B cell (primary cell): ENCODE measurements at regions not wholly inside any gene's neighbourhood (a gene's known extent, or its start where the extent isn't known, plus 50 kb on each side); places are given as distances from the start of the nearest gene placed in this dataset.

Experiments used
- ATAC-seq: fragments of 200-7000 bp; cut with Tn5 transposase; one replicate; pipeline ENCODE4 v1.10.0; 2021; ENCODE audit warnings: low read depth, mild to moderate bottlenecking, moderate number of reproducible peaks, moderate library complexity
- CTCF ChIA-PET: fragments of 350-600 bp; sonication (Branson Sonifier 250); formaldehyde crosslinking; loops from one replicate; lab custom pipeline; 2021; ENCODE audit warnings: antibody characterized with exemption, inconsistent platforms; lab: Charles Lee
- POLR2A ChIA-PET: fragments of 350-600 bp; sonication (Branson Sonifier 250); formaldehyde crosslinking; loops from one replicate; lab custom pipeline; 2021; ENCODE audit warnings: antibody characterized with exemption; lab: Charles Lee
- DNase-seq: peaks from one replicate; pipeline ENCODE4 v3.0.0; 2013
- H2AFZ ChIP-seq: 2 replicates; pipeline ENCODE4 v1.6.1; 2012; ENCODE audit warnings: mild to moderate bottlenecking, low read depth, low read length; ENCODE audit not compliant: insufficient read depth, poor library complexity, severe bottlenecking
- H3K27ac ChIP-seq, 2 donors: 1 replicate in 1 of 2; 2 replicates in 1 of 2; pipeline ENCODE4 v1.5.1; 2012 to 2013; ENCODE audit warnings: low read length in 2 of 2, mild to moderate bottlenecking in 2 of 2, moderate library complexity in 1 of 2
- H3K27me3 ChIP-seq, 4 experiments: fragments of 200-600 bp in 1 of 4; sonication (generic) in 1 of 4; replicated peaks in 1 of 4; 1 replicate in 2 of 4; 2 replicates in 2 of 4; pipeline versions ENCODE4 v1.6.1 to v1.7.0; 2013 to 2016; ENCODE audit warnings: low read length in 3 of 4, mild to moderate bottlenecking in 2 of 4, mixed read lengths in 1 of 4, moderate library complexity in 1 of 4; ENCODE audit not compliant: insufficient read depth in 4 of 4, control insufficient read depth in 3 of 4; ENCODE audit errors: control extremely low read depth in 1 of 4
- H3K36me3 ChIP-seq, 2 experiments: replicated peaks in 1 of 2; 1 replicate in 1 of 2; 2 replicates in 1 of 2; pipeline versions ENCODE4 v1.6.1 to v1.7.1; 2013; ENCODE audit warnings: low read length in 1 of 2; ENCODE audit not compliant: insufficient read depth in 2 of 2, control insufficient read depth in 1 of 2; ENCODE audit errors: control extremely low read depth in 1 of 2, extremely low read depth in 1 of 2
- H3K4me1 ChIP-seq, 2 donors: fragments of 200-600 bp in 1 of 2; sonication (generic) in 1 of 2; 1 replicate in 1 of 2; 2 replicates in 1 of 2; pipeline versions ENCODE4 v1.5.1 to v1.6.1; 2013 to 2017; ENCODE audit warnings: low read length in 2 of 2; ENCODE audit not compliant: control insufficient read depth in 2 of 2, insufficient read depth in 2 of 2
- H3K4me2 ChIP-seq: replicated peaks from 2 replicates; pipeline ENCODE3; 2012; ENCODE audit warnings: mild to moderate bottlenecking, low read depth, low read length; ENCODE audit not compliant: poor library complexity, severe bottlenecking
- H3K4me3 ChIP-seq, 5 experiments: fragments of 200-600 bp in 1 of 5; sonication (generic) in 1 of 5; 1 replicate in 3 of 5; 2 replicates in 2 of 5; pipeline versions ENCODE4 v1.5.1 to v1.7.0; 2011 to 2016; ENCODE audit warnings: low read length in 4 of 5, mild to moderate bottlenecking in 4 of 5, low read depth in 2 of 5, control low read depth in 1 of 5, moderate library complexity in 1 of 5; ENCODE audit not compliant: insufficient read depth in 1 of 5; ENCODE audit errors: control extremely low read depth in 1 of 5, extremely low read depth in 1 of 5
- H3K79me2 ChIP-seq: fragments of 200-600 bp; sonication (generic); one replicate; pipeline ENCODE4 v1.6.0; 2016; ENCODE audit warnings: low read length; ENCODE audit not compliant: control insufficient read depth, insufficient read depth
- H3K9ac ChIP-seq: fragments of 200-600 bp; sonication (generic); 2 replicates; pipeline ENCODE4 v1.6.1; 2017; ENCODE audit warnings: mild to moderate bottlenecking, low read length, moderate library complexity
- H3K9me3 ChIP-seq, 3 donors: one replicate each; pipeline versions ENCODE4 v1.6.1 to v1.7.1; 2013; ENCODE audit warnings: low read length in 2 of 3; ENCODE audit not compliant: control insufficient read depth in 2 of 3, insufficient read depth in 1 of 3; ENCODE audit errors: control extremely low read depth in 1 of 3
- H4K20me1 ChIP-seq: 2 replicates; pipeline ENCODE4 v1.6.0; 2012; ENCODE audit warnings: mild to moderate bottlenecking, low read length; ENCODE audit not compliant: insufficient read depth, control insufficient read depth, poor library complexity, severe bottlenecking
- H3K27ac Mint-ChIP-seq: one replicate; pipeline ENCODE4 v1.8.0; 2021; ENCODE audit warnings: mixed read lengths
- H3K27me3 Mint-ChIP-seq: one replicate; pipeline ENCODE4 v1.8.0; 2021; ENCODE audit warnings: mixed read lengths
- H3K4me1 Mint-ChIP-seq: one replicate; pipeline ENCODE4 v1.8.0; 2021; ENCODE audit warnings: mixed read lengths
- H3K4me3 Mint-ChIP-seq: one replicate; pipeline ENCODE4 v1.8.0; 2021; ENCODE audit warnings: mixed read lengths
- H3K9me3 Mint-ChIP-seq: one replicate; pipeline ENCODE4 v1.8.0; 2022; ENCODE audit warnings: mixed read lengths; ENCODE audit not compliant: insufficient read depth
- EZH2 ChIP-seq: IDR thresholded peaks from 2 replicates; pipeline ENCODE4 v1.6.1; 2012; ENCODE audit warnings: borderline replicate concordance, low read depth, mild to moderate bottlenecking, moderate library complexity, low read length; ENCODE audit not compliant: insufficient read depth, poor library complexity, severe bottlenecking
- WGBS: methylation state at CpG from one replicate; pipeline ENCODE4 v1.1.5; 2013; ENCODE audit warnings: missing lambda C conversion rate; ENCODE audit not compliant: insufficient coverage; 5-methylcytosine and 5-hydroxymethylcytosine counted together
- intact Hi-C: fragments of 100-400 bp; cut with micrococcal nuclease; formaldehyde crosslinking; loops from one replicate; pipeline ENCODE4 v1.10.0; 2022
- TF ChIP-seq, protein P1 (sequence below): fragments of 200-600 bp; IDR thresholded peaks from one replicate; pipeline ENCODE4 v1.8.0; 2022; ENCODE audit warnings: antibody characterized with exemption, mild to moderate bottlenecking

GRCh38 chr6:128723667-128724066, 159.3 kb upstream of the LAMA2 start:
- ChIA-PET CTCF (no interaction called here), POLR2A (no interaction called here)
- H3K4me2 ChIP-seq = no peak overlapping the region
- ATAC-seq (no peak), DNase-seq (no peak)
- Mint-ChIP-seq H3K9me3 (no peaks in the 10 kb centered on the region), H3K27ac (no peak overlapping the region), H3K27me3 (no peaks in the 10 kb centered on the region), H3K4me1 (no peaks in the 10 kb centered on the region), H3K4me3 (no peak overlapping the region)
- intact Hi-C loops = no loop called here
- no peaks in the 10 kb centered on the region for H3K4me1 ChIP-seq
- WGBS = no CpG with 5 or more reads among the region's 2 CpGs
- no peaks in the 10 kb centered on the region for H3K9me3 ChIP-seq
- H2AFZ ChIP-seq = no peak overlapping the region
- TF ChIP-seq, protein P1, sequence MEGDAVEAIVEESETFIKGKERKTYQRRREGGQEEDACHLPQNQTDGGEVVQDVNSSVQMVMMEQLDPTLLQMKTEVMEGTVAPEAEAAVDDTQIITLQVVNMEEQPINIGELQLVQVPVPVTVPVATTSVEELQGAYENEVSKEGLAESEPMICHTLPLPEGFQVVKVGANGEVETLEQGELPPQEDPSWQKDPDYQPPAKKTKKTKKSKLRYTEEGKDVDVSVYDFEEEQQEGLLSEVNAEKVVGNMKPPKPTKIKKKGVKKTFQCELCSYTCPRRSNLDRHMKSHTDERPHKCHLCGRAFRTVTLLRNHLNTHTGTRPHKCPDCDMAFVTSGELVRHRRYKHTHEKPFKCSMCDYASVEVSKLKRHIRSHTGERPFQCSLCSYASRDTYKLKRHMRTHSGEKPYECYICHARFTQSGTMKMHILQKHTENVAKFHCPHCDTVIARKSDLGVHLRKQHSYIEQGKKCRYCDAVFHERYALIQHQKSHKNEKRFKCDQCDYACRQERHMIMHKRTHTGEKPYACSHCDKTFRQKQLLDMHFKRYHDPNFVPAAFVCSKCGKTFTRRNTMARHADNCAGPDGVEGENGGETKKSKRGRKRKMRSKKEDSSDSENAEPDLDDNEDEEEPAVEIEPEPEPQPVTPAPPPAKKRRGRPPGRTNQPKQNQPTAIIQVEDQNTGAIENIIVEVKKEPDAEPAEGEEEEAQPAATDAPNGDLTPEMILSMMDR = no peak
- TF ChIP-seq EZH2 = no peak
- H3K9ac ChIP-seq = no peak overlapping the region
- H3K27me3 ChIP-seq = no peaks in the 10 kb centered on the region
- no peaks in the 10 kb centered on the region for H4K20me1 ChIP-seq
- H3K36me3 ChIP-seq = no peaks in the 10 kb centered on the region
- H3K27ac ChIP-seq = no peak overlapping the region
- H3K79me2 ChIP-seq = no peaks in the 10 kb centered on the region
- no peak overlapping the region for H3K4me3 ChIP-seq

DNA sequence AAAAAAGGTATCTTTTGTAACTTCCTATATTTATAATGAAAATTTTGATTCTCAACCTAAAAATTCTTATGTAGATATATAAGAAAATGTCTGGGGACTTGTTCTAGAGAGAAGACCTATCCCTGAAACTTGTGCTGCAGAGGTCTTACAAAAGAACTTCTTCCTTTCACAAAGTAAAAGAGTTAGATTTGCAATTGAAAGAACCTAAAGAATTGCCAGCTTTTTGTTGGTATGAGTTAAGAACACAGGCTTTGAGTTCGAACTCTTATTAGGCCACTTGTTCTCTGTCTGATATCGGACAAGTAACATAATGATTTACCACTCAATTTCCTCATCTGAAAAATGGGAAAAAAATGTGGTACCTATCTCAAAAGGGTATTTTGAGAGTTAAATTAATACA, 162.0 kb upstream of the LAMA2 start:
- ChIA-PET CTCF (no interaction called here), POLR2A (no interaction called here)
- Mint-ChIP-seq H3K9me3 (no peaks in the 10 kb centered on the region), H3K4me1 (no peaks in the 10 kb centered on the region), H3K4me3 (no peak overlapping the region), H3K27ac (no peak overlapping the region), H3K27me3 (no peaks in the 10 kb centered on the region)
- DNase-seq (no peak), ATAC-seq (no peak)
- no peaks in the 10 kb centered on the region for H3K79me2 ChIP-seq
- H3K4me2 ChIP-seq = no peak overlapping the region
- no peaks in the 10 kb centered on the region for H3K4me1 ChIP-seq
- intact Hi-C loops = no loop called here
- no peak overlapping the region for H2AFZ ChIP-seq
- TF ChIP-seq, protein P1 = no peak
- TF ChIP-seq EZH2 = no peak
- no CpG with 5 or more reads among the region's 2 CpGs for WGBS
- no peaks in the 10 kb centered on the region for H3K9me3 ChIP-seq
- H3K27ac ChIP-seq = no peak overlapping the region
- H3K9ac ChIP-seq = no peak overlapping the region
- H3K27me3 ChIP-seq = no peaks in the 10 kb centered on the region
- H4K20me1 ChIP-seq = no peaks in the 10 kb centered on the region
- no peaks in the 10 kb centered on the region for H3K36me3 ChIP-seq
- no peak overlapping the region for H3K4me3 ChIP-seq
